Parathyroid adenoma (tissue), 2 donors: ENCODE measurements at regions not wholly inside any gene's neighbourhood (a gene's known extent, or its start where the extent isn't known, plus 50 kb on each side); places are given as distances from the start of the nearest gene placed in this dataset.

ENCODE experiments used
- H2AFZ ChIP-seq: fragments of 300-600 bp; sonication (generic); one replicate; pipeline ENCODE4 v1.7.0; 2017; ENCODE audit warnings: antibody characterized with exemption, mild to moderate bottlenecking
- H3K27ac ChIP-seq: fragments of 300-600 bp; sonication (generic); one replicate; pipeline ENCODE4 v1.7.0; 2017
- H3K27me3 ChIP-seq: fragments of 300-600 bp; sonication (generic); one replicate; pipeline ENCODE4 v1.7.0; 2017; ENCODE audit warnings: low read length; ENCODE audit not compliant: control insufficient read depth, insufficient read depth
- H3K36me3 ChIP-seq: fragments of 300-600 bp; sonication (generic); one replicate; pipeline ENCODE4 v1.7.0; 2017; ENCODE audit warnings: low read length; ENCODE audit not compliant: control insufficient read depth, insufficient read depth
- H3K4me1 ChIP-seq: fragments of 300-600 bp; sonication (generic); one replicate; pipeline ENCODE4 v1.7.0; 2017; ENCODE audit warnings: control low read depth
- H3K4me2 ChIP-seq: fragments of 300-600 bp; sonication (generic); one replicate; pipeline ENCODE4 v1.7.0; 2017; ENCODE audit warnings: low read length
- H3K4me3 ChIP-seq: fragments of 300-600 bp; sonication (generic); one replicate; pipeline ENCODE4 v1.7.0; 2017; ENCODE audit warnings: low read depth, low read length
- H3K79me2 ChIP-seq: fragments of 300-600 bp; sonication (generic); one replicate; pipeline ENCODE4 v1.7.0; 2017; ENCODE audit warnings: control low read depth
- H3K9ac ChIP-seq: fragments of 300-600 bp; sonication (generic); one replicate; pipeline ENCODE4 v1.7.0; 2017; ENCODE audit warnings: mild to moderate bottlenecking
- H3K9me3 ChIP-seq: fragments of 300-600 bp; sonication (generic); one replicate; pipeline ENCODE4 v1.7.0; 2017; ENCODE audit warnings: low read length; ENCODE audit not compliant: control insufficient read depth
- CTCF ChIP-seq: fragments of 300-600 bp; sonication (generic); IDR thresholded peaks from one replicate; pipeline ENCODE4 v1.7.0; 2017; ENCODE audit warnings: antibody characterized with exemption, mild to moderate bottlenecking
- donor health status: primary hyperparathyroidism.

DNA sequence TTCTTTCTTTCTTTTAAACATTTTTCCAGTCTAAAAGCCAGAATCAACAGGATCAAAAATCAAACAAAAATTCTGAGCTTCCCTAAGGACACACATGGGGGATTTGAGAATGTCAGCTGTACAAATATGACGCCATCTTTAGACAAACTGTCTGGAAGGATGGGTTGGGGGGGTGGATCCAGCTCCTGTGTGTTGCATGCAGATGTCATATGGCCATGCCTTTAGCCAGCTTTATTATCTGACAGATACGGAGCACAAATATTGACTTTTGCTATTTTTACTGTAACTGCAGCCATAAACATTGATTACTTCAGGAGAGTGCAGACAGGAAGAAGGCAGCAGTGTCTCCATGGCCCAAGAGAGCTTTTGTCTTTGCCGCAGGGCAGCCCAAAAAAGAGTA lies 279.4 kb upstream of the ELAC2 start:
- H3K36me3 ChIP-seq, result no peaks in the 10 kb centered on the region
- TF ChIP-seq CTCF, result no peak
- no peaks in the 10 kb centered on the region for H3K9me3 ChIP-seq
- no peak overlapping the region for H2AFZ ChIP-seq
- H3K79me2 ChIP-seq, result no peaks in the 10 kb centered on the region
- no peak overlapping the region for H3K4me2 ChIP-seq
- H3K9ac ChIP-seq, result no peak overlapping the region
- no peaks in the 10 kb centered on the region for H3K27me3 ChIP-seq
- H3K4me1 ChIP-seq, result no peaks in the 10 kb centered on the region
- H3K4me3 ChIP-seq, result no peak overlapping the region
- H3K27ac ChIP-seq, result no peak overlapping the region

DNA sequence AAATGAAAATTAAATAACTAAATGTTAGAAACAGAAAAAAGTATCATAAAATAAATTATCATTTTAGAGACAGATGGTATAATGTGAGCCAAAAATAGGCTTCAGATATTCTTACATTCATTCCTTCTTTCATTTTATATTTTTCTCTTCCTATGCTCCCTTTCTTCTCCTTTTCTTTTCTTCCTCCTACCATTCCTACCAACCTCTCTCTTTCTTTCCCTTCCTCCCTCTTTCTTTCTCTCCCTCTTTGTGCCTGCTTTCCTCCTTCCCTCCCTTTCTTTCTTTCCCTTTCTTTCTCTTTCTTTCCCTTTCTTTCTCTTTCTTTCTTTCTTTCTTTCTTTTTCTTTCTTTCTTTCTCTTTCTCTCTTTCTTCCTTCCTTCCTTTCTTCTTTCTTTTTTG lies 275.6 kb upstream of the ELAC2 start:
- no peak overlapping the region for H3K27ac ChIP-seq
- TF ChIP-seq CTCF, result no peak
- no peak overlapping the region for H2AFZ ChIP-seq
- no peaks in the 10 kb centered on the region for H3K79me2 ChIP-seq
- H3K9me3 ChIP-seq, result no peaks in the 10 kb centered on the region
- no peaks in the 10 kb centered on the region for H3K4me1 ChIP-seq
- no peak overlapping the region for H3K4me3 ChIP-seq
- H3K4me2 ChIP-seq, result no peak overlapping the region
- no peaks in the 10 kb centered on the region for H3K27me3 ChIP-seq
- no peak overlapping the region for H3K9ac ChIP-seq
- H3K36me3 ChIP-seq, result no peaks in the 10 kb centered on the region

DNA sequence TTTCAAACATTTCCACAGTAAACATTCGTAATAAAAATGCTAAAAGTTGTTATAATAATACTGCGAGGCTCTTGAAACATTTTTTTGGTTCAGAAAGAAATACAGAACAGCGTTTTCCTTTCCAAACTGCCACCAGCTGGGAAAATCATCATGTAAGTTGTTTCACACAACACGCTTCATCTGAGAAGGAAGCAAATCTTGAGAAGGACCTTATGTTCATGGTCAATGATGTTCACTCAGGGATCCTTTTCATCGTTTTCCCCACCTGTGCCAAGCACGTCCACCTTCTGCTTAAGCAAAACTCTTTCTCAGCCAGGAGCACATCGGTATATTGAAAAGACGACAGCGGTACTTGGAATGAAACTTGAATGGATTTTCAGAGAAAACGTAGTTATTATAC lies 274.5 kb upstream of the ELAC2 start:
- Histone ChIP-seq H3K27ac (no peak overlapping the region), H3K4me2 (no peak overlapping the region), H3K9ac (no peak overlapping the region), H3K4me1 (no peaks in the 10 kb centered on the region), H3K9me3 (no peaks in the 10 kb centered on the region), H2AFZ (no peak overlapping the region), H3K36me3 (no peaks in the 10 kb centered on the region), H3K4me3 (no peak overlapping the region), H3K79me2 (no peaks in the 10 kb centered on the region), H3K27me3 (no peaks in the 10 kb centered on the region)
- no peak for TF ChIP-seq CTCF

- Histone ChIP-seq H3K79me2 (no peaks in the 10 kb centered on the region), H2AFZ (no peak overlapping the region), H3K27ac (no peak overlapping the region), H3K4me1 (no peaks in the 10 kb centered on the region), H3K4me3 (no peak overlapping the region), H3K27me3 (no peaks in the 10 kb centered on the region), H3K9ac (no peak overlapping the region), H3K36me3 (no peaks in the 10 kb centered on the region), H3K9me3 (no peaks in the 10 kb centered on the region), H3K4me2 (no peak overlapping the region)
- TF ChIP-seq CTCF, result no peak
Measured at GRCh38 chr17:13288248-13288647, 270.4 kb upstream of the ELAC2 start.

- Histone ChIP-seq H2AFZ (no peak overlapping the region), H3K9me3 (no peaks in the 10 kb centered on the region), H3K36me3 (no peaks in the 10 kb centered on the region), H3K4me3 (no peak overlapping the region), H3K4me1 (no peaks in the 10 kb centered on the region), H3K9ac (no peak overlapping the region), H3K79me2 (no peaks in the 10 kb centered on the region), H3K4me2 (no peak overlapping the region), H3K27ac (no peak overlapping the region), H3K27me3 (no peaks in the 10 kb centered on the region)
- no peak for TF ChIP-seq CTCF
Measured at GRCh38 chr17:13287226-13287625, 269.4 kb upstream of the ELAC2 start.
